PFSK-1 (cell line): ENCODE measurements at regions not wholly inside any gene's neighbourhood (a gene's known extent, or its start where the extent isn't known, plus 50 kb on each side); places are given as distances from the start of the nearest gene placed in this dataset.

ENCODE experiments used
- FOXP2 ChIP-seq: optimal IDR thresholded peaks from 2 replicates; pipeline ENCODE3; 2011; ENCODE audit warnings: borderline replicate concordance, control low read depth, inconsistent platforms; ENCODE audit not compliant: insufficient read depth; ENCODE audit errors: extremely low read length, extremely low read depth
- POLR2AphosphoS5 ChIP-seq: IDR thresholded peaks from 2 replicates; pipeline ENCODE4 v1.6.1; 2012; ENCODE audit warnings: low read depth, mild to moderate bottlenecking, control low read depth, low read length, moderate library complexity
- SIN3A ChIP-seq: IDR thresholded peaks from 2 replicates; pipeline ENCODE4 v1.6.1; 2012; ENCODE audit warnings: mild to moderate bottlenecking, low read length, moderate library complexity, borderline replicate concordance; ENCODE audit not compliant: insufficient read depth
- TAF1 ChIP-seq: IDR thresholded peaks from 2 replicates; pipeline ENCODE4 v1.6.1; 2012; ENCODE audit warnings: low read length, control low read depth, borderline replicate concordance; ENCODE audit not compliant: insufficient read depth
- TF ChIP-seq, protein P1 (sequence below), 2 experiments: IDR thresholded peaks; 2 replicates each; pipeline versions ENCODE4 v1.6.1 to v1.8.0; 2011 to 2012; ENCODE audit warnings: low read depth in 2 of 2, low read length in 2 of 2, control low read depth in 1 of 2, inconsistent platforms in 1 of 2, mild to moderate bottlenecking in 1 of 2, moderate library complexity in 1 of 2; ENCODE audit not compliant: insufficient read depth in 1 of 2

DNA sequence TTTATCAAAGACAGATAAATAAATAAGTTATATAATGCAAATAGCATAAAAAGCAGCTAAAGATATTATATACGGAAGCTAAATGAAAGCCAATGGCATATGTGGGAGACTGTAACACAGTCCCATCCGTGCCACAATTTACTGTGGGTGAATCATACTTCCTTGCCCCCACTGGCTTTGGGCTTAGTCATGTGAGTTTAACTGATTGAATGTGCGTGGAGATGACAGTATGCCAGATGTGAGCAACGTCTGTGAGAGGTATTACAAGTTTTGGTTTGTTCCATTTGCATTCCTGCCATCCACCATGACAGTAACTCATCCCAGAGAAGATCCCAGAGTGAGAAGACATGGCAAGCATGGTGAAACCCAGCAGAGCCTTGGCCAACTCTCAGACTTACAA, 340.0 kb downstream of the SUCLA2 start:
- TF ChIP-seq, protein P1, sequence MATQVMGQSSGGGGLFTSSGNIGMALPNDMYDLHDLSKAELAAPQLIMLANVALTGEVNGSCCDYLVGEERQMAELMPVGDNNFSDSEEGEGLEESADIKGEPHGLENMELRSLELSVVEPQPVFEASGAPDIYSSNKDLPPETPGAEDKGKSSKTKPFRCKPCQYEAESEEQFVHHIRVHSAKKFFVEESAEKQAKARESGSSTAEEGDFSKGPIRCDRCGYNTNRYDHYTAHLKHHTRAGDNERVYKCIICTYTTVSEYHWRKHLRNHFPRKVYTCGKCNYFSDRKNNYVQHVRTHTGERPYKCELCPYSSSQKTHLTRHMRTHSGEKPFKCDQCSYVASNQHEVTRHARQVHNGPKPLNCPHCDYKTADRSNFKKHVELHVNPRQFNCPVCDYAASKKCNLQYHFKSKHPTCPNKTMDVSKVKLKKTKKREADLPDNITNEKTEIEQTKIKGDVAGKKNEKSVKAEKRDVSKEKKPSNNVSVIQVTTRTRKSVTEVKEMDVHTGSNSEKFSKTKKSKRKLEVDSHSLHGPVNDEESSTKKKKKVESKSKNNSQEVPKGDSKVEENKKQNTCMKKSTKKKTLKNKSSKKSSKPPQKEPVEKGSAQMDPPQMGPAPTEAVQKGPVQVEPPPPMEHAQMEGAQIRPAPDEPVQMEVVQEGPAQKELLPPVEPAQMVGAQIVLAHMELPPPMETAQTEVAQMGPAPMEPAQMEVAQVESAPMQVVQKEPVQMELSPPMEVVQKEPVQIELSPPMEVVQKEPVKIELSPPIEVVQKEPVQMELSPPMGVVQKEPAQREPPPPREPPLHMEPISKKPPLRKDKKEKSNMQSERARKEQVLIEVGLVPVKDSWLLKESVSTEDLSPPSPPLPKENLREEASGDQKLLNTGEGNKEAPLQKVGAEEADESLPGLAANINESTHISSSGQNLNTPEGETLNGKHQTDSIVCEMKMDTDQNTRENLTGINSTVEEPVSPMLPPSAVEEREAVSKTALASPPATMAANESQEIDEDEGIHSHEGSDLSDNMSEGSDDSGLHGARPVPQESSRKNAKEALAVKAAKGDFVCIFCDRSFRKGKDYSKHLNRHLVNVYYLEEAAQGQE (IDR thresholded peaks at IDR 0.05; ENCODE audit: insufficient read depth in 1 of 2, low read depth in 2 of 2, low read length in 2 of 2), result no peak
- no peak for TF ChIP-seq POLR2AphosphoS5
- no peak for TF ChIP-seq TAF1
- no peak for TF ChIP-seq SIN3A
- no peak for TF ChIP-seq FOXP2

DNA sequence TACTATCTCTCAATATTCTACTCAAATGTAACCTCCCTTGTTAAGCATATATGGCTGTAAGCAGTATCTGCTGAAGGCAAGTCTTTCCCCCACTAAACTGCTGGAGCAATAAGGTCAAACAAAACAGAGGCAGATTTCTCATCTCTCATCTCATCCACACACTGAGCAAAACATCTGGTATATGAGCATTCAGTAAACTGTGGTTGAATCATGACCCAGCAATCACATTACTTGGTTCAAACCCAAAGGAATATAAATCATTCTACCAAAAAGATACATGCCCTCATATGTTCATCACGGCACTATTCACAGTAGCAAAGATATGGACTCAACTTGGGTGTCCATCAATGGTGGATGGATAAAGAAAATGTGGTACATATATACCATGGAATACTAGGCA, 344.4 kb downstream of the SUCLA2 start:
- TF ChIP-seq POLR2AphosphoS5 (no peak), TAF1 (no peak), FOXP2 (no peak), SIN3A (no peak)
- TF ChIP-seq, protein P1 (IDR thresholded peaks at IDR 0.05; ENCODE audit: insufficient read depth in 1 of 2, low read depth in 2 of 2, low read length in 2 of 2), result no peak

DNA sequence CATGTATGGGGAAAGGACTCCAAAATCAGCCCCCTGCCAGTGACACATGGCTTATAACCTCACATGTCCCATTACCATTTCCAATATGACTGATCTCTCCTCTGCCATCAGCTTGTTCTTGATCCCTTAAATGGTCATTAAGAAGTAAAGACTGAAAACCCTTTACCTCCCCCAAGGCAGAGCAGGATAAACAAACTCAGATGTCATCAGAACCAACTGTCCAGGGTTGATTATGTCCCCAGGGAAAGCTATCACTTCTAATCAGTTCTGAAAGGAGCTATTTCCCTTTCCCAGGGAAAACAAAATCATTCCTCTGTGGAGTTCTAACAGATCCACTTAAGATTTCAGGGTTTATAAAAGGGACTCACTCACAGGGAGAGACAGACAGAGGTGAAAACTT, 350.9 kb downstream of the SUCLA2 start:
- TF ChIP-seq, protein P1 (IDR thresholded peaks at IDR 0.05; ENCODE audit: insufficient read depth in 1 of 2, low read depth in 2 of 2, low read length in 2 of 2), result no peak
- TF ChIP-seq SIN3A (no peak), FOXP2 (no peak)

DNA sequence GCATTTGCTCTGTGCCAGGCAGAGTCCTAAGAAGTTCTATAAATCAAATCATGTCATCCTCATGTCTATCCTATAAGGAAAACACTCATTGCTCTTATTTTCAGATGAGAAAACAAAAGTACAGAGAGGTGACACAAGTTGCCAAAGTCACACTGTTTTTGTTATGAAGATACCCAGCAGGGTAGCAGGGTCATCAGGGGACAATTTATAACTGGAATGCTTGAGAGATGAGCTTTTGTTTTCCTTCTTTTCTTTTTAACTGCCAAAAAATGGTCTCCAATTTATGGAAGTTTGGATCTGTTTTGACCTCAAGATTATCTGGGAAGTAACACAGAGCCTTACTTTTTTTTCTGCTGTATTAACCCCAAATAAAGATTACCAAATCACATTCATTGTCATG, 354.1 kb downstream of the SUCLA2 start:
- TF ChIP-seq TAF1, result no peak
- no peak for TF ChIP-seq SIN3A
- TF ChIP-seq POLR2AphosphoS5, result no peak
- TF ChIP-seq FOXP2, result no peak
- TF ChIP-seq, protein P1 (IDR thresholded peaks at IDR 0.05; ENCODE audit: insufficient read depth in 1 of 2, low read depth in 2 of 2, low read length in 2 of 2), result no peak

DNA sequence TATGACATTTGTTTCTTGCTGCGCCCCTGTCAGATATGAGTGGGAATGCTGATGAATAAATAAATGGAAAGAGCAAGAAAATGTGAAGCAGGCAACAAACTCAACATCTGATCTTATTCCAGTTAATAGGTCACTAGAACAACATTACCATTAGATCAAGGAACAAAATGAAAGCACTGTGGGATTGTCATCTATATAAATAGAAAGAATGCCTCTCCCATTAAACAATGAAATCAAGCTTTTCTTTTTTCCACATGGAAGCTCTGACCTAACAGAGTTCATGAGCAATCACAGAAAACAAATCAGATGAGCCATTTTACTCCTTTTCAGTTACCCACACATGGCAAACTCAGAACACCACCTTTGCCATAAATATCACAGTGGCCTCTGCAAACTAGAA, 354.8 kb downstream of the SUCLA2 start:
- no peak for TF ChIP-seq FOXP2
- no peak for TF ChIP-seq SIN3A
- TF ChIP-seq, protein P1 (IDR thresholded peaks at IDR 0.05; ENCODE audit: insufficient read depth in 1 of 2, low read depth in 2 of 2, low read length in 2 of 2), result no peak
- TF ChIP-seq POLR2AphosphoS5, result no peak
- no peak for TF ChIP-seq TAF1
